ENCODE measurements at regions not wholly inside any gene's neighbourhood (a gene's known extent, or its start where the extent isn't known, plus 50 kb on each side); places are given as distances from the start of the nearest gene placed in this dataset.
A peak's percentile ranks its signal among the peaks of the same experiment; 100 is the strongest.
"Not testable (repeated sequence)": the region's sequence is repeated elsewhere in the genome, so short reads cannot be mapped to it uniquely, and the experiment has no call there.

GRCh38 chr19:28122734-28123133 is 1090.2 kb downstream of the UQCRFS1 start (continued):
- TF ChIP-seq ZC3H11A (IDR thresholded peaks at IDR 0.05), result no peak
- no peak for TF ChIP-seq EP300 (IDR thresholded peaks at IDR 0.05)
- no peak for TF ChIP-seq E2F6 (IDR thresholded peaks at IDR 0.05; ENCODE audit: borderline replicate concordance, low read depth)

- 20% methylated on average over 5 of the region's 5 CpGs for WGBS (ENCODE audit: missing lambda C conversion rate)
- FAIRE-seq, result peak; percentile 84
- Histone ChIP-seq H3K4me2 (no peak overlapping the region), H3K4me3 (no peak overlapping the region), H3K9me3 (peaks cover 3% of the 10 kb centered on the region; the same call in 1 of the 3 replicates), H3K4me1 (no peaks in the 10 kb centered on the region), H3K27ac (no peak overlapping the region)
- no peak for ATAC-seq
- TF ChIP-seq MAX (IDR thresholded peaks at IDR 0.05), result no peak
- TF ChIP-seq ZFP36 (IDR thresholded peaks at IDR 0.05; ENCODE audit: borderline replicate concordance, partially characterized antibody), result no peak
- TF ChIP-seq ZC3H11A (IDR thresholded peaks at IDR 0.05), result no peak
- no peak for TF ChIP-seq NR3C1 (IDR thresholded peaks at IDR 0.05)
- TF ChIP-seq BHLHE40 (IDR thresholded peaks at IDR 0.05; ENCODE audit: low read depth, low read length), result no peak
- no peak for TF ChIP-seq PBX3 (IDR thresholded peaks at IDR 0.05)
- TF ChIP-seq MAFK (IDR thresholded peaks at IDR 0.05; ENCODE audit: partially characterized antibody), result no peak
- POLR2A ChIA-PET, result no interaction called here
- CTCF ChIA-PET, result no interaction called here
- no peak for DNase-seq (ENCODE audit: low read depth in 1 of 2, low spot score in 1 of 2)
These were observed 1094.7 kb downstream of the UQCRFS1 start for GRCh38 chr19:28118235-28118634.

- Histone ChIP-seq H3K27ac (no peak overlapping the region), H3K4me3 (no peak overlapping the region), H3K4me1 (no peaks in the 10 kb centered on the region), H3K4me2 (no peak overlapping the region), H3K9me3 (no peaks in the 10 kb centered on the region; the same call in 2 of the 3 replicates)
- ATAC-seq (no peak), FAIRE-seq (no peak), DNase-seq (ENCODE audit: low read depth in 1 of 2, low spot score in 1 of 2) (no peak)
- ChIA-PET POLR2A (no interaction called here), CTCF (interaction anchor here (2.3 kb wide), 1 partner anchor 11 kb away, joined by 8 read pairs; no protein-coding TSS in a partner anchor)
- no peak for TF ChIP-seq BHLHE40 (IDR thresholded peaks at IDR 0.05; ENCODE audit: low read depth, low read length)
- TF ChIP-seq FOSB (CRISPR knock-in tag; IDR thresholded peaks at IDR 0.05), result no peak
- TF ChIP-seq BCL3 (IDR thresholded peaks at IDR 0.05), result no peak
- no peak for TF ChIP-seq MYC (IDR thresholded peaks at IDR 0.05; ENCODE audit: borderline replicate concordance, low read length)
- TF ChIP-seq ELK1 (IDR thresholded peaks at IDR 0.05; ENCODE audit: low read depth, low read length), result no peak
- TF ChIP-seq KDM1A (IDR thresholded peaks at IDR 0.05; ENCODE audit: low read depth), result no peak
- no peak for TF ChIP-seq HMGXB4 (CRISPR knock-in tag; IDR thresholded peaks at IDR 0.05; ENCODE audit: borderline replicate concordance)
- no peak for TF ChIP-seq ZC3H11A (IDR thresholded peaks at IDR 0.05)
- no peak for TF ChIP-seq CBX8 (IDR thresholded peaks at IDR 0.05)
- TF ChIP-seq HOXB13 (CRISPR knock-in tag; IDR thresholded peaks at IDR 0.05; ENCODE audit: low read depth), result no peak
- no peak for TF ChIP-seq GATA3 (IDR thresholded peaks at IDR 0.05; ENCODE audit: borderline replicate concordance)
- TF ChIP-seq EHF (CRISPR knock-in tag; IDR thresholded peaks at IDR 0.05), result no peak
- TF ChIP-seq JUN (IDR thresholded peaks at IDR 0.05), result no peak
- TF ChIP-seq CHD4 (IDR thresholded peaks at IDR 0.05; ENCODE audit: borderline replicate concordance), result no peak
- TF ChIP-seq ZFP36 (IDR thresholded peaks at IDR 0.05; ENCODE audit: borderline replicate concordance, partially characterized antibody), result no peak
- TF ChIP-seq ATOH8 (CRISPR knock-in tag; IDR thresholded peaks at IDR 0.05; ENCODE audit: low read depth), result no peak
- TF ChIP-seq NFE2L2 (conservative IDR thresholded peaks at IDR 0.05; ENCODE audit: low read length), result no peak
These were observed 1095.8 kb downstream of the UQCRFS1 start for GRCh38 chr19:28117143-28117542.

- FAIRE-seq; H3K4me1 ChIP-seq; H3K4me2 ChIP-seq; ATAC-seq; H3K9me3 ChIP-seq; POLR2A ChIA-PET; H3K27ac ChIP-seq; H3K4me3 ChIP-seq; DNase-seq (ENCODE audit: low read depth in 1 of 2, low spot score in 1 of 2): not testable (repeated sequence)
- CTCF ChIA-PET, result interaction anchor here (2.3 kb wide), 1 partner anchor 10 kb away, joined by 8 read pairs; no protein-coding TSS in a partner anchor
- WGBS (ENCODE audit: missing lambda C conversion rate), result 16% methylated on average over 3 of the region's 4 CpGs
These were observed 1096.6 kb downstream of the UQCRFS1 start for GRCh38 chr19:28116379-28116778.

All from A549 (cell line).